ENCODE measurements at regions not wholly inside any gene's neighbourhood (a gene's known extent, or its start where the extent isn't known, plus 50 kb on each side); places are given as distances from the start of the nearest gene placed in this dataset.
A peak's percentile ranks its signal among the peaks of the same experiment; 100 is the strongest.

GRCh38 chr18:56086786-56087185 lies 498.8 kb upstream of the TCF4 start:
- Histone ChIP-seq H3K9ac (ENCODE audit: low read length) (no peak overlapping the region), H3K4me1 (ENCODE audit: control insufficient read depth, insufficient read depth, low read length) (peaks cover 26% of the 10 kb centered on the region), H3K9me3 (ENCODE audit: control insufficient read depth, low read length) (no peaks in the 10 kb centered on the region), H3K27me3 (replicated peaks; ENCODE audit: control insufficient read depth, insufficient read depth, low read length) (no peaks in the 10 kb centered on the region), H3K4me3 (ENCODE audit: low read length) (no peak overlapping the region), H3K36me3 (ENCODE audit: control insufficient read depth, insufficient read depth, low read length, severe bottlenecking) (no peaks in the 10 kb centered on the region)
- no peak for DNase-seq (ENCODE audit: low read depth)

GRCh38 chr18:56086176-56086575 lies 498.2 kb upstream of the TCF4 start:
- DNase-seq (ENCODE audit: low read depth) = no peak
- H3K36me3 ChIP-seq (ENCODE audit: control insufficient read depth, insufficient read depth, low read length, severe bottlenecking) = no peaks in the 10 kb centered on the region
- no peak overlapping the region for H3K4me3 ChIP-seq (ENCODE audit: low read length)
- H3K27me3 ChIP-seq (replicated peaks; ENCODE audit: control insufficient read depth, insufficient read depth, low read length) = no peaks in the 10 kb centered on the region
- H3K4me1 ChIP-seq (ENCODE audit: control insufficient read depth, insufficient read depth, low read length) = peaks cover 26% of the 10 kb centered on the region
- no peaks in the 10 kb centered on the region for H3K9me3 ChIP-seq (ENCODE audit: control insufficient read depth, low read length)
- no peak overlapping the region for H3K9ac ChIP-seq (ENCODE audit: low read length)

- peak; percentile 61 for DNase-seq (ENCODE audit: low read depth)
- no peak overlapping the region for H3K9ac ChIP-seq (ENCODE audit: low read length)
- H3K27me3 ChIP-seq (replicated peaks; ENCODE audit: control insufficient read depth, insufficient read depth, low read length) = no peaks in the 10 kb centered on the region
These were observed 497.6 kb upstream of the TCF4 start for GRCh38 chr18:56085551-56085950.

GRCh38 chr18:56083523-56084287 lies 495.7 kb upstream of the TCF4 start:
- H3K9me3 ChIP-seq (ENCODE audit: control insufficient read depth, low read length) = no peaks in the 10 kb centered on the region
- no peak overlapping the region for H3K9ac ChIP-seq (ENCODE audit: low read length)
- H3K36me3 ChIP-seq (ENCODE audit: control insufficient read depth, insufficient read depth, low read length, severe bottlenecking) = no peaks in the 10 kb centered on the region
- peaks cover 26% of the 10 kb centered on the region for H3K4me1 ChIP-seq (ENCODE audit: control insufficient read depth, insufficient read depth, low read length)
- DNase-seq (ENCODE audit: low read depth) = no peak
- H3K4me3 ChIP-seq (ENCODE audit: low read length) = no peak overlapping the region
- no peaks in the 10 kb centered on the region for H3K27me3 ChIP-seq (replicated peaks; ENCODE audit: control insufficient read depth, insufficient read depth, low read length)

More at GRCh38 chr18:56085551-56085950, 497.6 kb upstream of the TCF4 start:
- Histone ChIP-seq H3K4me1 (ENCODE audit: control insufficient read depth, insufficient read depth, low read length) (peaks cover 26% of the 10 kb centered on the region), H3K36me3 (ENCODE audit: control insufficient read depth, insufficient read depth, low read length, severe bottlenecking) (no peaks in the 10 kb centered on the region), H3K9me3 (ENCODE audit: control insufficient read depth, low read length) (no peaks in the 10 kb centered on the region), H3K4me3 (ENCODE audit: low read length) (no peak overlapping the region)

GRCh38 chr18:56083097-56083521 lies 495.1 kb upstream of the TCF4 start:
- Histone ChIP-seq H3K4me1 (ENCODE audit: control insufficient read depth, insufficient read depth, low read length) (peaks cover 26% of the 10 kb centered on the region), H3K9me3 (ENCODE audit: control insufficient read depth, low read length) (no peaks in the 10 kb centered on the region), H3K36me3 (ENCODE audit: control insufficient read depth, insufficient read depth, low read length, severe bottlenecking) (no peaks in the 10 kb centered on the region), H3K4me3 (ENCODE audit: low read length) (no peak overlapping the region), H3K27me3 (replicated peaks; ENCODE audit: control insufficient read depth, insufficient read depth, low read length) (no peaks in the 10 kb centered on the region), H3K9ac (ENCODE audit: low read length) (no peak overlapping the region)
- no peak for DNase-seq (ENCODE audit: low read depth)

GRCh38 chr18:56076723-56077122 lies 488.7 kb upstream of the TCF4 start:
- Histone ChIP-seq H3K4me3 (ENCODE audit: low read length) (no peak overlapping the region), H3K4me1 (ENCODE audit: control insufficient read depth, insufficient read depth, low read length) (no peaks in the 10 kb centered on the region), H3K9me3 (ENCODE audit: control insufficient read depth, low read length) (no peaks in the 10 kb centered on the region), H3K27me3 (replicated peaks; ENCODE audit: control insufficient read depth, insufficient read depth, low read length) (no peaks in the 10 kb centered on the region), H3K36me3 (ENCODE audit: control insufficient read depth, insufficient read depth, low read length, severe bottlenecking) (no peaks in the 10 kb centered on the region), H3K9ac (ENCODE audit: low read length) (no peak overlapping the region)
- no peak for DNase-seq (ENCODE audit: low read depth)

- no peaks in the 10 kb centered on the region for H3K27me3 ChIP-seq (replicated peaks; ENCODE audit: control insufficient read depth, insufficient read depth, low read length)
- H3K9me3 ChIP-seq (ENCODE audit: control insufficient read depth, low read length) = peaks cover 6% of the 10 kb centered on the region
- peaks cover 21% of the 10 kb centered on the region for H3K4me1 ChIP-seq (ENCODE audit: control insufficient read depth, insufficient read depth, low read length)
- no peak for DNase-seq (ENCODE audit: low read depth)
- no peak overlapping the region for H3K4me3 ChIP-seq (ENCODE audit: low read length)
- H3K9ac ChIP-seq (ENCODE audit: low read length) = no peak overlapping the region
- no peaks in the 10 kb centered on the region for H3K36me3 ChIP-seq (ENCODE audit: control insufficient read depth, insufficient read depth, low read length, severe bottlenecking)
These were observed 480.7 kb upstream of the TCF4 start for GRCh38 chr18:56068701-56069100.

GRCh38 chr18:56067969-56068671 lies 480.1 kb upstream of the TCF4 start:
- Histone ChIP-seq H3K4me3 (ENCODE audit: low read length) (no peak overlapping the region), H3K9ac (ENCODE audit: low read length) (no peak overlapping the region), H3K9me3 (ENCODE audit: control insufficient read depth, low read length) (peaks cover 6% of the 10 kb centered on the region), H3K4me1 (ENCODE audit: control insufficient read depth, insufficient read depth, low read length) (peaks cover 21% of the 10 kb centered on the region), H3K27me3 (replicated peaks; ENCODE audit: control insufficient read depth, insufficient read depth, low read length) (no peaks in the 10 kb centered on the region), H3K36me3 (ENCODE audit: control insufficient read depth, insufficient read depth, low read length, severe bottlenecking) (no peaks in the 10 kb centered on the region)
- DNase-seq (ENCODE audit: low read depth) = peak; percentile 36

- peak; percentile 45 for DNase-seq (ENCODE audit: low read depth)
- H3K9me3 ChIP-seq (ENCODE audit: control insufficient read depth, low read length) = peaks cover 6% of the 10 kb centered on the region
- no peak overlapping the region for H3K9ac ChIP-seq (ENCODE audit: low read length)
- no peaks in the 10 kb centered on the region for H3K27me3 ChIP-seq (replicated peaks; ENCODE audit: control insufficient read depth, insufficient read depth, low read length)
- no peaks in the 10 kb centered on the region for H3K36me3 ChIP-seq (ENCODE audit: control insufficient read depth, insufficient read depth, low read length, severe bottlenecking)
- H3K4me3 ChIP-seq (ENCODE audit: low read length) = no peak overlapping the region
- peaks cover 21% of the 10 kb centered on the region for H3K4me1 ChIP-seq (ENCODE audit: control insufficient read depth, insufficient read depth, low read length)
These were observed 479.4 kb upstream of the TCF4 start for GRCh38 chr18:56067214-56067894.

- Histone ChIP-seq H3K4me1 (ENCODE audit: control insufficient read depth, insufficient read depth, low read length) (peaks cover 21% of the 10 kb centered on the region), H3K4me3 (ENCODE audit: low read length) (no peak overlapping the region), H3K36me3 (ENCODE audit: control insufficient read depth, insufficient read depth, low read length, severe bottlenecking) (no peaks in the 10 kb centered on the region), H3K9ac (ENCODE audit: low read length) (no peak overlapping the region), H3K9me3 (ENCODE audit: control insufficient read depth, low read length) (peaks cover 6% of the 10 kb centered on the region), H3K27me3 (replicated peaks; ENCODE audit: control insufficient read depth, insufficient read depth, low read length) (no peaks in the 10 kb centered on the region)
- peak; percentile 22 for DNase-seq (ENCODE audit: low read depth)
These were observed 478.7 kb upstream of the TCF4 start for GRCh38 chr18:56066524-56067213.

- Histone ChIP-seq H3K36me3 (ENCODE audit: control insufficient read depth, insufficient read depth, low read length, severe bottlenecking) (no peaks in the 10 kb centered on the region), H3K27me3 (replicated peaks; ENCODE audit: control insufficient read depth, insufficient read depth, low read length) (no peaks in the 10 kb centered on the region), H3K9me3 (ENCODE audit: control insufficient read depth, low read length) (no peaks in the 10 kb centered on the region), H3K9ac (ENCODE audit: low read length) (no peak overlapping the region), H3K4me1 (ENCODE audit: control insufficient read depth, insufficient read depth, low read length) (peaks cover 21% of the 10 kb centered on the region), H3K4me3 (ENCODE audit: low read length) (no peak overlapping the region)
- no peak for DNase-seq (ENCODE audit: low read depth)
These were observed 477.1 kb upstream of the TCF4 start for GRCh38 chr18:56065086-56065485.

Data from adipocyte (in vitro differentiated cells).